ENCODE measurements at regions not wholly inside any gene's neighbourhood (a gene's known extent, or its start where the extent isn't known, plus 50 kb on each side); places are given as distances from the start of the nearest gene placed in this dataset.

DNA sequence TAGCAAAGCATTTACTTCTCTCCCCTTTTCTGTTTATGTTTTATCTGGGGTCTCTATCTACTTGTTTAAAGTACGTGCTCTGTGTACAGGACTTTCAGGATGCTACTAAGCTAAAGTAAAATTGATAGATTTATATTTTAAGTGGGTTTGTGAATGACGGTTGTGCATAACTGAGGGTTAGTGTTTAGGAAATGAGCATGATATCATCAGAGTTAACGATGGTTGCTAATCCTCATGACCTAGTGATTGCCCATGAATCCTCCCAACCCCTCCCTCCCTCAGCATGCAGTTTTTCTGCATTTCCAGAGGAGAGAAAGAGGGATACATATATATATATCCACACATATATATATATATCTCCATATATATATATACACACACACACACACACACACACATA is 957.2 kb downstream of the TUSC7 start:
- no peak for DNase-seq
- in situ Hi-C loops (cut with MboI; ENCODE audit: low pct_unique_long_range_greater_than_20kb, low sequenced_read_pairs), result no loop called here

DNA sequence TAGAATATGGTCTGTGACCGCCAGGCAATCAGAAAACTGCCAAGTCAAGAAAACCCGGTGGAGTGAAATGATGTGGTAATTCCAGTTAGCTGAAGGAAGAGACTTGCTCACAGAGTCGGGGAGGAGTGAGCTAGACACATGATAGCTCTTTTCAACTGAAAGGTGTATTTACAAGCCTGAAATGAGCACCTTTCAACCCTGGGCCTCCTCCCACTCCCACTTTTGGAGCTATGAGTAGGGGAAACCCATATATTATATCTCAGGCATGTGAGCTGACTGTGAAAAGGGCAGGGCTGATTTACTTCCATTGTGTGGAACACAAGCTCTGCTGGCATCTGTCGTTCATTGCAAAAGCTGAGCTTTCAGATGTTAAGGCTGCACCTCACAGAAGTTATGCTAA is 960.2 kb downstream of the TUSC7 start:
- in situ Hi-C loops (cut with MboI; ENCODE audit: low pct_unique_long_range_greater_than_20kb, low sequenced_read_pairs), result no loop called here
- DNase-seq, result no peak

DNA sequence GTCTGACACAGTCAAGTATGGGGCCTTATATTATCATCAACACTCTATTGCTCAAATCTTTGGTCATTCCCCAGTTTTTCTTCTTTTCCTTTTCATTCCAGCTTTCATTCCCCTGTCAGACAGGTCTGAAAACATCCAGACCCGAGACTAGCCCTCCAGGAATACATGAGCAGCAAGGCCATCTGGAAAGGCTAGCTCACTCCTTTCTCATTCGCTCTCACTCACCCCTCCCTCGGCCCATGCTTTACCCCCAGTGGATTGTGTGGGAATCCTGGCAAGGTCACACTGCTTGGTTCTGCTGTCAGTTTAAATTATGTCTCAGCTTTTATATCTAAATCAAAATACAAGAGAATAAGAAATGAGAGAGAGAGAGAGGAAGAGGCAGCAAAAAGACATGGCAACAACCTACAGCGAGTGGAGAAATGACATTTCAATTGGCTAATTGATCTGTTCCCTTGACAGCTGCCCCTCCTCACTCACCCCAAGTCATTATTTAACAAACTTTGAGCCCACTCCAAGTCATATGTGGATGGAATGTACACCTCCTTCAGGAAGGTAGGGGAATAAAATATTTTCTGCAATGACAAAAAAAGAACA is 962.2 kb downstream of the TUSC7 start:
- DNase-seq, result no peak
- in situ Hi-C loops (cut with MboI; ENCODE audit: low pct_unique_long_range_greater_than_20kb, low sequenced_read_pairs), result no loop called here

DNA sequence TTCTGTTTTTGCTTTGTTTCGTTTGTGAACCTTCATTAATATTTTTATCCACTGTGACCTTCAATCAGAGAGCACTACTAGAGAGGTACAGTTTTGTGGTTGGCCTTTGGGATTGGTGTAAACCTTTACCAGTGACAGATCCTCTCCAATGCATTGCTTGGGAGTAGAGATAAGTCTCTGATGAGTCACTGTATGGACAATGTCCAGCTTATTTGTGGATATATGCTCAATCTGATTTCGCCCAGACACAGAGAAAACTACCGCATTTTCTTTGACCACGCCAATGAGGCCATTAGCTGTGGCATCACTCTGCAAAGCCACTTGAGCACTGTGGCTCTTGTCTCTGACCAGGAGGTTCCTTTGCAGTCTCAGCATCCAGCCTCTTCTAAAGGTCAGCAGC is 964.7 kb downstream of the TUSC7 start:
- in situ Hi-C loops (cut with MboI; ENCODE audit: low pct_unique_long_range_greater_than_20kb, low sequenced_read_pairs), result no loop called here
- no peak for DNase-seq

DNA sequence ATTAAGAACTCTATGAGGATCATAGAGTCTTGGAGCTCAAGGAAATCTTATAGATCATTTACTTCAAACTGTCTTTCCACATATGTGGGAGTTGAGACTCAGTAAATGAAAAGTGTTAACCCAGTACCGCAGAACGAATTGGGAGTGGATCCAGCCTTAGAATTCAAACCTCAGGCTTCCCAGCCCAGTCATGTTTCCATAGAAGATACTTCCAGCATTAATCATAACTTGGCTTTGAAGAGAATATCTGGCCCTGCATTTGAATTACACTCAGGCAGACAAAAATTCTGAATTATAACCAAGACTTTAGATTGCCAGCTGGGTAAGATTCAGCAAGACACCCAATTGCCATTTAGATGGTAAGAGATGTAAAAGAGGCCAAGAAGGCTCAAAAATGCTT is 972.0 kb downstream of the TUSC7 start:
- DNase-seq, result no peak
- in situ Hi-C loops (cut with MboI; ENCODE audit: low pct_unique_long_range_greater_than_20kb, low sequenced_read_pairs), result no loop called here

DNA sequence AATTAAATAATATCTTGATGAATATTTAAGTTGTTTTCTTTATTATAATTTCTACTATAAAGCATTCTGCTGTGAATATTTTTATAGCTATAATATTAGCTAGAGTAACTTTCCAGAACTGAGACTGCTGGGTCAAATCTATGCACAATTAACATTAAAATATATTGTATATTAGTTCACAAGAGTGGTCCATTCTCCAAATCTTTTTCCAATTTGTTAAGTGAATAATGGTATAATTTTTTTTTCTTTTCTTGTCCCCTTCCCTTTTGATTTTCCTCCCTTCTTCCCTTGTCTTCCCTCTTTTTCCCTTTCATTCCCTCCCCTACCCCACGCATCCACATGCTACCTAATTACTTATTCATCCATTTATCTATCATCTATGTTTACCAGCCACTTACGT is 977.5 kb downstream of the TUSC7 start:
- in situ Hi-C loops (cut with MboI; ENCODE audit: low pct_unique_long_range_greater_than_20kb, low sequenced_read_pairs), result no loop called here
- DNase-seq, result no peak

DNA sequence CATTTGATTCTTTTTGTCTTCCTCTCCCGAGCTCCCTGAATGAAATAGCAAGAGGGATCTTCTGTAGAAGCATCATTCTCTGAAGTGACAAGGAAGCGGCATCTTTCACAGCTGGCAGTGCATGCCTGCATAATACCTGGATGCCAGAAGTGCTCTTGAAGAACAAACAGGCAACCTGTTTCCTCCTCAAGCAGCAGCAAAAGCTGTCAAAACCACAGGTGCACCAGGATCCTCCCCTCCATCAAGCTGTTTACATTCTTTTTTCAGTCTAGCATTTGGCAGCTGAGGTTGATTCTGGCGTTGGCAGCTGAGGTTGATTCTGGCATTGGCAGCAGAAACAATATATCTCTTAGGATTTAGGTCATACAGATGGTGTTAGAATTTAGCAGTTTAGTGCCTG is 979.0 kb downstream of the TUSC7 start:
- in situ Hi-C loops (cut with MboI; ENCODE audit: low pct_unique_long_range_greater_than_20kb, low sequenced_read_pairs), result no loop called here
- no peak for DNase-seq

DNA sequence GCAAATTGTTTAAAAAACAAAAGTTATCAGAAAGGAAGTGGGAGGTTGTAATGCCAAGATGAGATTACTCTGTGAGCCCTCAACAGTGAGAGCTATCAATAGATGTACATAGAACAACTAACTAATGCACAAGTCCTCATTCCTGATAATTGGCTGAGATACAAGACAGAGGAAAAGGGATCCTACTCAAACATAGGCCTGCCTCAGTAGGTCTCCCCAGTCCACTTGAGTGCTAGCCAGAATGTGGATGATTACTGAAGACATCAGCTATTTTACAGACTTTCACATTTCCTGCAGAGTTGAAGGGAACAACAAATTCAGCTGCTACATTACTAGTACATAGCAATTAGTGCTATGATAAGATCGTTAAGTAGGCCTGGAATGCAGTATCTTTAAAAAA is 981.9 kb downstream of the TUSC7 start:
- in situ Hi-C loops (cut with MboI; ENCODE audit: low pct_unique_long_range_greater_than_20kb, low sequenced_read_pairs), result no loop called here

DNA sequence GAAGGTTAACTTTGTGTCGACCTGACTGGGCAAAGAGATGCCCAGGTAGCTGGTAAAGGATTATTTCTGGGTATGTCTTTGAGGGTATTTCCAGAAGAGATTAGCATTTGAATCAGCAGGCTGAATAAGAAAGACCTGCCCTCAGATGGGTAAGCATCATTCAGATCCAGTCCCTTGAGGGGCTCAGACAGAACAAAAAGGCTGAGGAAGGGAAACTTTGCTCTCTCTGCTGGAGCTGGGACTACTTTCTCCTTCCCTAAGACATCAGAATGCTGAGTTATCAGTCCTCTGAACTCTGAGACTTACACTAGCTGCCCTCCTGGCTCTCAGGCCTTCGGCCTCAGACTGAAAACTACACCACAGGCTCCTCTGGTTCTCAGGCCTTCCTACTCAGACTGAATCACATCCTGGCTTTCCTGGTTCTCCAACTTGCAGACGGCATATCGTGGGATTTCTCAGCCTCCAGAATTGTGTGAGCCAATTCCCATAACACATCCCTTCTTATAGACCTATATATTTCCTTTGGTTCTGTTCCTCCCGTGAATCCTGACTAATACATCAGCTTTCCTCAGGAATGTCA is 982.9 kb downstream of the TUSC7 start:
- no peak for DNase-seq
- in situ Hi-C loops (cut with MboI; ENCODE audit: low pct_unique_long_range_greater_than_20kb, low sequenced_read_pairs), result no loop called here

More for the DNA sequence above, 981.9 kb downstream of the TUSC7 start:
- DNase-seq, result no peak

DNA sequence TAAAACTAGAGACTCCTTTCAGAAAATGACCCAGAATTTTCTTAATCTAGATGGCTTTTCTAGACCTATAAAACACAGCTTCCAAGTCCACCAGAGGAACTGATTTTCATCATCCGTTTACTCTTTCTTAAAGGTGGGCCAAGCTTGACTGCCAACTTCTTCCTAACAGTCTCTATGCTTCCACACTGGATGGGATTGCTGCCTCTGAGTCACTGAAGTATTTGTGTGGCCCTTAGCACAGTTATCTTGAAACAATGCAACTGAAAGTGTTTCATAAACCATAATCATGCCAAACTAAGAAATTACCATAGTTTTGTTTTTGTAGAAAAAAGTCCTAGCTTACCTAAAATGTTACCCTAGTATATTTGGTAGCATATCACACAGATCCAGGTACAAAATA is 985.7 kb downstream of the TUSC7 start:
- in situ Hi-C loops (cut with MboI; ENCODE audit: low pct_unique_long_range_greater_than_20kb, low sequenced_read_pairs), result no loop called here
- DNase-seq, result no peak

DNA sequence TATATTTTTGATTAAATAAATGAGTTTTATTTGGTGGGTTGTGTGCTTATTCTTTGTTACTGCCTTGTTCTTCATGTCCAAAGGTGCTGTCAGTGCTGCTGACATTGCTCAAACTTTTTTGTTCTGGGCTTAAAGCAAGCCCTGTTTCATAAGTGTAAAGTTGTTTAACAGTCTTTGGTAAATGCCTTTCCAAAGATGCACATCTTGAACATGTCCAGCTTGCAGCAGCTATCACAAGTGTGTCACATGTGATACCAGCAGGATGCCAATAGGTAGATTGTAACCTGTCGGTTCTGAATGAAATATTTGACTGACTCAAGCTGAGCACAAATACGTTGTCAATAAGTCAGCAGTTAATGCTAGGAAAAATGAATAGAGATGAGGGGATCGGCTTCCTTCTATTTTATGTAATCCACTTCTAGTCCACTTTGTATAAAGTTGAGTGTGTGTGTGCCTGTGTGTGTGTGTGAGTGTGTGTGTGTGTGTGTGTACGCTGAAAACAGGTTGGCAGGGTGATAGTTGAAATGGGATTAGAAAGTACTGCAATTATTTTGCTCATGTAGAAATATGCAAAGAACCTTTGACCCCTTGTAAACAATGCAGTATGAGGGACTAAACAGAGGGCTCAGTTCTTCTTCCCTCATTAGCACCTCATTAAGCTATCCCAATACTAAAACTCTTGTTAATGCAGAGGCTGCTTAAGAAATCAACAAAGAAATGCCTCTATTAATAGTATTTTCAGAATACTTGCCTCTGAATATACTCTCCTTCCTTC is 986.5 kb downstream of the TUSC7 start:
- DNase-seq, result no peak
- in situ Hi-C loops (cut with MboI; ENCODE audit: low pct_unique_long_range_greater_than_20kb, low sequenced_read_pairs), result no loop called here

DNA sequence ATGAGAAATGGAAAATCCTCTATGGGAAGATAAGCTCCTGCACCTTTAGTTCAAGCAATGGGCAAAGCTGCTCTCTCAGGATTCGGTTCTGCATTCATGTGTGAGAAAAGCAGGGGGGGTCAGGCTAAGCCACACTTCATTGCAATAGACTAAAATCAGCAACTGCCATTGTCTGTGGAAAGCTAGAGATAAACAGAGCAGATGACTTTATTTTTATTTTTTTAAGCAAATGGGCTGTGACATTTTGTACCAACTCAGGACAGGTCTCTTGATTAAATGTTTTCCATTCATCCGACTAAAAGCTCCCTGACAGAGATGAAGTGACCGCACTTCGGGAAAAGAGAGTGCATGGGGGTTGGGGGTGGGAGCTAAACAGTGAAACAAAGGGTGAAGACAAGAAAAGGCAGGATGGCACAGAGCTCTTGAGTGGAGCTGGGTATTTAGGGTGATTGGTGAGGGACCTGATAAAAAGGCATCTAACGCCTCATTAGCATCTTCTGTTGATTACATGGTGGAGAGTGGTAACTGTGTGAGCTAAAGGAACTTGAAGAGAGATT is 987.4 kb downstream of the TUSC7 start:
- in situ Hi-C loops (cut with MboI; ENCODE audit: low pct_unique_long_range_greater_than_20kb, low sequenced_read_pairs), result no loop called here
- no peak for DNase-seq

DNA sequence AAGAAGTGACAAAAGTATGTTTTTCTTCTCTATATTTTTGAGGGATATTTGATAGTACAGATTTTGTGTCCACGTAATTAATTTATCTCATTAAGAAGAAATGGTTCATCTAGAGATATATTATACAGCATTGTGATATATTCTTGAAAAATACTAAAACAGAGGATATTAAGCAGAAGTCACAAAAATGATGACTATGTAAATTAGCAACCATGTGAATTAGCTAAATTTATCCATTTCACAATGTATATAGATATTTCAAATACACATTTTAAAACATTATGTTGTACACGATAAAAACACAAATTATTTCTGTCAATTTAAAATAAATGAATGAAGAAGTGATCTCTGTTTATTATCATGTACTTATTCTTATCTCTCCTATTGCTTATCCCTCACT is 989.5 kb downstream of the TUSC7 start:
- in situ Hi-C loops (cut with MboI; ENCODE audit: low pct_unique_long_range_greater_than_20kb, low sequenced_read_pairs), result no loop called here
- no peak for DNase-seq

DNA sequence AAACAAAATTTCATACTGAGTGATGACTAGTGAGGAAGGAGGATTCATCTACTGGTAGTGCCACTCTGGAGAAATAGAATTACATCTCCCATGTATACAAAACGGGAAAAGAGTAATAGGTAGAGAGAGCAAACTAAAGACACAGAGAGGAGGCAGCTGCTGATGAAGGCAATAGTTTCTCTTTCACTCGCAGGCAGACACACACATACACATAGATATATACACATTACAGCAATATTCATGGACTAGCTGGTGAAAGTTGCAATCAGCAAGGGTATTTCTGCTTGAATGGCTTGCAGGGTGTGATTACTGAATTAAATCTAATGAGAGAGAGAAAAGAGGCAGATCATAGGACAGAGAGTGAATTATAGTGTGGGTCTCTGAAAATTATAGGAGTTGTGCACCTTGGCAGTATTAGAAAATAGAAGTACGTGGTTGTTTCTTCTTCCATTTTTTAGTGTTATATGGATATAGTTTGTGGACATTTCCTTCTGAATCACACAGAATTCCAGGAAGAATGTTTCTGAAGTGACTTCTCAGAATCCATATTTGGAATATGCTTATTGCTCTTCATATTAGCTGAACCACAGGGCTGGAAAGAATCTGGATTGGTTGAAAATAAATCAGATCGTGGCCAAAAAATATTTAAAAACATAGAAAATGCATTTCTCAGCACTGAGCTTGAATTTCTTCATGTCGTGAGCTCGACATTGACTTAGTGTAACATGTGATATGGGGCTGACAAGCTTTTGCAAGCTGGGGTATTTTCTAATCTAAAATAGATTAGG is 991.2 kb downstream of the TUSC7 start:
- in situ Hi-C loops (cut with MboI; ENCODE audit: low pct_unique_long_range_greater_than_20kb, low sequenced_read_pairs), result no loop called here
- no peak for DNase-seq

DNA sequence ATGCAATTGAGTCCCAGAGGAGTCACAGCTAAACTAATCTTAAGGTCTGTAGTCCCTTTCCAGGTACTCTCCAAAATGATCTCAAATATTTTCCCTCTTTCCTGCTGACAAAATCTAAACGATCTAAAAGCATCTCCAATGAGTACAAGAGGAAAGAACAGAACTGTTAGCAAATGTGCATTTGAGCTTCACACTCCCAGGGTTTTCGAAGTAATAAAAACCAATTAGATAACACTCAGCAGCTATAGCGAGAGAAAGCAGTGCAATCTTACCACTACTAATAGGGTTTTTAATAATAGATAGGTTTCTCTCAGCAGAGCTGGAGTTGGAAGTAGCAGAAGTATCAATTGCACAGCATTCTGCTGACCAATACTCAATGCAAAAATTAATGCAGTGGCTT is 995.4 kb downstream of the TUSC7 start:
- DNase-seq, result no peak
- in situ Hi-C loops (cut with MboI; ENCODE audit: low pct_unique_long_range_greater_than_20kb, low sequenced_read_pairs), result no loop called here

DNA sequence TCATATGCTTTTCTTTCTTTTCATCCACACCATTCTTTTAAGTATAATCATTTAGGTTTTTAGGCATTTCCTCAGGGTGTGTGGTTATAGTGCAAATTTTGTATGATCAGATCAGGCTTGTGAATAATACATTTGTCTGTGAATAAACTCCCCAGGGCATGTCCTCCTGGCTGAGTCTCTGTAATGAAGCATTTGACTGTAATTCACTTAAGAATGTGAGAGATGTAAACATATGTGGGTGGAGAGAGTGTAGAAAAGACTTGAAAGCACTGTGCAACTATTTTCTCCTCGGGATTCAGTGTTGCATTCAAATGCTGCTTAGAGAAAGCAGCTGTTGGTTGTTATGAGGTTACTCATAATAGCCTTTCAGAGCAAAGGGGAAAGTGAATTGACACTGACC is 996.5 kb downstream of the TUSC7 start:
- in situ Hi-C loops (cut with MboI; ENCODE audit: low pct_unique_long_range_greater_than_20kb, low sequenced_read_pairs), result no loop called here
- DNase-seq, result no peak

DNA sequence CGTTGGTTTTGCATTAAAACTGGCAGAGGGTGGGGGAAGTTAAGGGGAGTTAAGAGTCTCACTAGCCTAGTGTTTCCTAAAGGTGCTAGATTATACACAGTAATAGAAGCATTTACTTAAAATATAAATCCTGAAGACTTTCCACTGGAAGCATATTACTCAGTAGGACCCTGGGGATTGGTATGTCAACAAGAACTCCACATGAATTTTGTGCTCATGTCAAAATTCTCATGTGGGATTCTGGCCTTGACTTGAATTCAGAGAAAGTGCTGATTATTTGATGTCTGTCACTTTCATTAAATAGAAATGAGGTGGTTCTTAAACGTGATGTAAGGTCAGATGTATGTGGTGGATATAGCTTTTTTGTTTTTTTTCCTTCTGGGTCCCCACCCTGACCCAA is 997.2 kb downstream of the TUSC7 start:
- in situ Hi-C loops (cut with MboI; ENCODE audit: low pct_unique_long_range_greater_than_20kb, low sequenced_read_pairs), result no loop called here
- DNase-seq, result no peak

DNA sequence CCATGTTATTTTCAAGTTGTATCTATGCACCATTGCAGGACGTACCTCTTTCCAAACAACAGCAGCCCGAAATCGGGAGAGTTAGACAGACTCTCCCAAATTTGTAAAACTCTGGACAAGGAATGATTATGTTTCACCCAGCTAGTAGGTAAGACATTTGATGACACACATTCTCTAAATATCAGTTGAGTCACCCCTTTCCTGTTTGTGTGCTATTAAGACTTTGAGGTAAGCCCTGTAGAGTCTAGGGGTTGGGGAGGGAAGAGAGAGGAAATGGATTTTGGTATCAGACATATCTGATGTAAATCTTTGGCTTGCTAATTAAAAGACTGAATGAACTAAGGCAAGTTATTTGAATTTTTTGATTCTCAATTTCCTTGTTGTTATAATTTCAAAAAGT is 999.0 kb downstream of the TUSC7 start:
- no peak for DNase-seq
- in situ Hi-C loops (cut with MboI; ENCODE audit: low pct_unique_long_range_greater_than_20kb, low sequenced_read_pairs), result no loop called here

DNA sequence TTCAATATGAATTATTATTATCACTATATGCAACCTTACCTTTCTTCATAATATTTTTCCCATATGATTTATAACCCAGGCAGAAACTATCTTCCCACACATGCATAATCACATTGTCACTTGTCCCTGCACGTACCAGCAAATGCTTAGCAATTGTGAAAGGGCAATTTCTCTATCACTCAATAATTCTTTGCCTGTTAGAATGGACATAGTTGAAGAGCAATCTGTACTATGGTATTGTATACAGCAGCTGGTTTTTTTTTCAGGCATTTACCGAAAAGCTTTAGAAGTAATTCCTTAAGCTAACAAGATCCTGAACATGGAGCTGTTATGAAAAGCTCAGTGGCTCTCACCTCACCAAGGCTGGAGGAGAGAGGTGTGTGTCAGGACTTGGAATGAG is 999.5 kb downstream of the TUSC7 start:
- no peak for DNase-seq
- in situ Hi-C loops (cut with MboI; ENCODE audit: low pct_unique_long_range_greater_than_20kb, low sequenced_read_pairs), result no loop called here

DNA sequence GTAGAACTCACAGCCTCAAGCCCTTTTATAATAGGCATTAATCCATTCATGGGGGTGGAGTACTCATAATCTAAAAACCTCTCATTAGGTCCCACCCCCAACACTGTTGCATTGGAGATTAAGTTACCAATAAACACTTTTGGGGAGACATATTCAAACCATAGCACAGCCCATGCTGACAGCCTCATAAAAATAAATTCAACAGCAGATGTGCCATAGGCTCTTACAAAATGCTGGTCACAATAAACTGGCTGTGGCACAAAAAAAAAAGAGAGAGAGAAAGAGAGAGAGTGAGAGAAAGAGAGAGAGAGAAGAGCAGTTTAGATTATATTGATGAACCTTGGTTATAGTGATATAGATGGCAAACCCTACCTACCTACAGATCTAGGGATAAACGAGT is 1000.9 kb downstream of the TUSC7 start:
- in situ Hi-C loops (cut with MboI; ENCODE audit: low pct_unique_long_range_greater_than_20kb, low sequenced_read_pairs), result no loop called here
- no peak for DNase-seq

Measured in KBM-7 (cell line).